Gastroesophageal sphincter (tissue), 3 donors: ENCODE measurements at regions not wholly inside any gene's neighbourhood (a gene's known extent, or its start where the extent isn't known, plus 50 kb on each side); places are given as distances from the start of the nearest gene placed in this dataset.

Experiments
- POLR2AphosphoS5 ChIP-seq: sonication (generic); formaldehyde crosslinking; IDR thresholded peaks from one replicate; pipeline ENCODE4 v1.6.1; 2017; ENCODE audit warnings: antibody characterized with exemption
- TF ChIP-seq, protein P1 (sequence below), 4 experiments: fragments of 200-600 bp in 2 of 4; fragments of 450-650 bp in 2 of 4; sonication (generic) in 1 of 4; IDR thresholded peaks; one replicate each; pipeline ENCODE4 v1.5.1; 2017 to 2019; ENCODE audit warnings: antibody characterized with exemption in 4 of 4, mild to moderate bottlenecking in 2 of 4, moderate library complexity in 2 of 4

DNA sequence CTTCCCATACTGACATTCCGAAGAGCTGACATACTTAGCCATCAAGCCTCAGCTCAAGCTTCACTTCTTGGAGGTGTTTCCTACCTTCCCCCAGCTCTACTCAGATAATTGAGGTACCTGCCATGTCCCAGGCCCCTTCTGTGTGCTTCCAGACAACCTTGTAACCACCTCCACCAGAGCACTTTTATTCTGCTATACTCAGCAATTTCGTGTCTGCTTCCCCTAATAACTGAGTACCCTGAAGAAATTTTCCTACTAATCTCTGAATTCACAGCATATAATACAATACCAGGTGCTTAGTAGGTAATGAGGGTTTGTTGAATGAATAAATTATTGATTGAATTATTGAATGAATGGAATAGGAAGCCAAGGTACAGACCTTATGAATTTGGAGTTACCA is 605.5 kb downstream of the MID1IP1 start:
- TF ChIP-seq, protein P1, sequence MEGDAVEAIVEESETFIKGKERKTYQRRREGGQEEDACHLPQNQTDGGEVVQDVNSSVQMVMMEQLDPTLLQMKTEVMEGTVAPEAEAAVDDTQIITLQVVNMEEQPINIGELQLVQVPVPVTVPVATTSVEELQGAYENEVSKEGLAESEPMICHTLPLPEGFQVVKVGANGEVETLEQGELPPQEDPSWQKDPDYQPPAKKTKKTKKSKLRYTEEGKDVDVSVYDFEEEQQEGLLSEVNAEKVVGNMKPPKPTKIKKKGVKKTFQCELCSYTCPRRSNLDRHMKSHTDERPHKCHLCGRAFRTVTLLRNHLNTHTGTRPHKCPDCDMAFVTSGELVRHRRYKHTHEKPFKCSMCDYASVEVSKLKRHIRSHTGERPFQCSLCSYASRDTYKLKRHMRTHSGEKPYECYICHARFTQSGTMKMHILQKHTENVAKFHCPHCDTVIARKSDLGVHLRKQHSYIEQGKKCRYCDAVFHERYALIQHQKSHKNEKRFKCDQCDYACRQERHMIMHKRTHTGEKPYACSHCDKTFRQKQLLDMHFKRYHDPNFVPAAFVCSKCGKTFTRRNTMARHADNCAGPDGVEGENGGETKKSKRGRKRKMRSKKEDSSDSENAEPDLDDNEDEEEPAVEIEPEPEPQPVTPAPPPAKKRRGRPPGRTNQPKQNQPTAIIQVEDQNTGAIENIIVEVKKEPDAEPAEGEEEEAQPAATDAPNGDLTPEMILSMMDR (IDR thresholded peaks at IDR 0.05): no peak
- TF ChIP-seq POLR2AphosphoS5: no peak
